B cell (primary cell): ENCODE measurements at regions not wholly inside any gene's neighbourhood (a gene's known extent, or its start where the extent isn't known, plus 50 kb on each side); places are given as distances from the start of the nearest gene placed in this dataset.

ENCODE experiments used
- ATAC-seq: fragments of 200-7000 bp; cut with Tn5 transposase; one replicate; pipeline ENCODE4 v1.10.0; 2021; ENCODE audit warnings: low read depth, mild to moderate bottlenecking, moderate number of reproducible peaks, moderate library complexity
- CTCF ChIA-PET: fragments of 350-600 bp; sonication (Branson Sonifier 250); formaldehyde crosslinking; loops from one replicate; lab custom pipeline; 2021; ENCODE audit warnings: antibody characterized with exemption, inconsistent platforms; lab: Charles Lee
- POLR2A ChIA-PET: fragments of 350-600 bp; sonication (Branson Sonifier 250); formaldehyde crosslinking; loops from one replicate; lab custom pipeline; 2021; ENCODE audit warnings: antibody characterized with exemption; lab: Charles Lee
- DNase-seq: peaks from one replicate; pipeline ENCODE4 v3.0.0; 2013
- H2AFZ ChIP-seq: 2 replicates; pipeline ENCODE4 v1.6.1; 2012; ENCODE audit warnings: mild to moderate bottlenecking, low read depth, low read length; ENCODE audit not compliant: insufficient read depth, poor library complexity, severe bottlenecking
- H3K27ac ChIP-seq, 2 donors: 1 replicate in 1 of 2; 2 replicates in 1 of 2; pipeline ENCODE4 v1.5.1; 2012 to 2013; ENCODE audit warnings: low read length in 2 of 2, mild to moderate bottlenecking in 2 of 2, moderate library complexity in 1 of 2
- H3K27me3 ChIP-seq, 4 experiments: fragments of 200-600 bp in 1 of 4; sonication (generic) in 1 of 4; replicated peaks in 1 of 4; 1 replicate in 2 of 4; 2 replicates in 2 of 4; pipeline versions ENCODE4 v1.6.1 to v1.7.0; 2013 to 2016; ENCODE audit warnings: low read length in 3 of 4, mild to moderate bottlenecking in 2 of 4, mixed read lengths in 1 of 4, moderate library complexity in 1 of 4; ENCODE audit not compliant: insufficient read depth in 4 of 4, control insufficient read depth in 3 of 4; ENCODE audit errors: control extremely low read depth in 1 of 4
- H3K36me3 ChIP-seq, 2 experiments: replicated peaks in 1 of 2; 1 replicate in 1 of 2; 2 replicates in 1 of 2; pipeline versions ENCODE4 v1.6.1 to v1.7.1; 2013; ENCODE audit warnings: low read length in 1 of 2; ENCODE audit not compliant: insufficient read depth in 2 of 2, control insufficient read depth in 1 of 2; ENCODE audit errors: control extremely low read depth in 1 of 2, extremely low read depth in 1 of 2
- H3K4me1 ChIP-seq, 2 donors: fragments of 200-600 bp in 1 of 2; sonication (generic) in 1 of 2; 1 replicate in 1 of 2; 2 replicates in 1 of 2; pipeline versions ENCODE4 v1.5.1 to v1.6.1; 2013 to 2017; ENCODE audit warnings: low read length in 2 of 2; ENCODE audit not compliant: control insufficient read depth in 2 of 2, insufficient read depth in 2 of 2
- H3K4me2 ChIP-seq: replicated peaks from 2 replicates; pipeline ENCODE3; 2012; ENCODE audit warnings: mild to moderate bottlenecking, low read depth, low read length; ENCODE audit not compliant: poor library complexity, severe bottlenecking
- H3K4me3 ChIP-seq, 5 experiments: fragments of 200-600 bp in 1 of 5; sonication (generic) in 1 of 5; 1 replicate in 3 of 5; 2 replicates in 2 of 5; pipeline versions ENCODE4 v1.5.1 to v1.7.0; 2011 to 2016; ENCODE audit warnings: low read length in 4 of 5, mild to moderate bottlenecking in 4 of 5, low read depth in 2 of 5, control low read depth in 1 of 5, moderate library complexity in 1 of 5; ENCODE audit not compliant: insufficient read depth in 1 of 5; ENCODE audit errors: control extremely low read depth in 1 of 5, extremely low read depth in 1 of 5
- H3K79me2 ChIP-seq: fragments of 200-600 bp; sonication (generic); one replicate; pipeline ENCODE4 v1.6.0; 2016; ENCODE audit warnings: low read length; ENCODE audit not compliant: control insufficient read depth, insufficient read depth
- H3K9ac ChIP-seq: fragments of 200-600 bp; sonication (generic); 2 replicates; pipeline ENCODE4 v1.6.1; 2017; ENCODE audit warnings: mild to moderate bottlenecking, low read length, moderate library complexity
- H3K9me3 ChIP-seq, 3 donors: one replicate each; pipeline versions ENCODE4 v1.6.1 to v1.7.1; 2013; ENCODE audit warnings: low read length in 2 of 3; ENCODE audit not compliant: control insufficient read depth in 2 of 3, insufficient read depth in 1 of 3; ENCODE audit errors: control extremely low read depth in 1 of 3
- H4K20me1 ChIP-seq: 2 replicates; pipeline ENCODE4 v1.6.0; 2012; ENCODE audit warnings: mild to moderate bottlenecking, low read length; ENCODE audit not compliant: insufficient read depth, control insufficient read depth, poor library complexity, severe bottlenecking
- H3K27ac Mint-ChIP-seq: one replicate; pipeline ENCODE4 v1.8.0; 2021; ENCODE audit warnings: mixed read lengths
- H3K27me3 Mint-ChIP-seq: one replicate; pipeline ENCODE4 v1.8.0; 2021; ENCODE audit warnings: mixed read lengths
- H3K4me1 Mint-ChIP-seq: one replicate; pipeline ENCODE4 v1.8.0; 2021; ENCODE audit warnings: mixed read lengths
- H3K4me3 Mint-ChIP-seq: one replicate; pipeline ENCODE4 v1.8.0; 2021; ENCODE audit warnings: mixed read lengths
- H3K9me3 Mint-ChIP-seq: one replicate; pipeline ENCODE4 v1.8.0; 2022; ENCODE audit warnings: mixed read lengths; ENCODE audit not compliant: insufficient read depth
- EZH2 ChIP-seq: IDR thresholded peaks from 2 replicates; pipeline ENCODE4 v1.6.1; 2012; ENCODE audit warnings: borderline replicate concordance, low read depth, mild to moderate bottlenecking, moderate library complexity, low read length; ENCODE audit not compliant: insufficient read depth, poor library complexity, severe bottlenecking
- WGBS: methylation state at CpG from one replicate; pipeline ENCODE4 v1.1.5; 2013; ENCODE audit warnings: missing lambda C conversion rate; ENCODE audit not compliant: insufficient coverage; 5-methylcytosine and 5-hydroxymethylcytosine counted together
- intact Hi-C: fragments of 100-400 bp; cut with micrococcal nuclease; formaldehyde crosslinking; loops from one replicate; pipeline ENCODE4 v1.10.0; 2022
- TF ChIP-seq, protein P1 (sequence below): fragments of 200-600 bp; IDR thresholded peaks from one replicate; pipeline ENCODE4 v1.8.0; 2022; ENCODE audit warnings: antibody characterized with exemption, mild to moderate bottlenecking

DNA sequence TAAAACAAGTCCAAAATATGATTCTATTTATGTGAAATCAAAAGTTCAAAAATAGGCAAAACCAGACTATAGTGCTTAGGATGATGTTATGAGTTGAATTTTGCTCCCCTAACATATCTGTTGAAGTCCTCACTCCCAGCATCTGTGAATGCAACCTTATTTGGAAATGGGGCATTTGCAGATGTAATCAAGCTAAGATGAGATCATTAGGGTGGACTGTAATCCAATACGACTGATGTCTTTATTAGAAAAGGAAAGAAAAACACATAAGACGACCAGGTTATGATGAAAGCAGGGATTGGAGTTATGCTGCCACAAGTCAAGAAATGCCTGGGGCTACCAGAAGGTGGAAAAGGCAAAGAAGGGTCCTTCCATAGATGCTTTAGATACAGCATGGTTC lies 110.5 kb upstream of the CCDC39 start:
- no peak for TF ChIP-seq EZH2
- TF ChIP-seq, protein P1, sequence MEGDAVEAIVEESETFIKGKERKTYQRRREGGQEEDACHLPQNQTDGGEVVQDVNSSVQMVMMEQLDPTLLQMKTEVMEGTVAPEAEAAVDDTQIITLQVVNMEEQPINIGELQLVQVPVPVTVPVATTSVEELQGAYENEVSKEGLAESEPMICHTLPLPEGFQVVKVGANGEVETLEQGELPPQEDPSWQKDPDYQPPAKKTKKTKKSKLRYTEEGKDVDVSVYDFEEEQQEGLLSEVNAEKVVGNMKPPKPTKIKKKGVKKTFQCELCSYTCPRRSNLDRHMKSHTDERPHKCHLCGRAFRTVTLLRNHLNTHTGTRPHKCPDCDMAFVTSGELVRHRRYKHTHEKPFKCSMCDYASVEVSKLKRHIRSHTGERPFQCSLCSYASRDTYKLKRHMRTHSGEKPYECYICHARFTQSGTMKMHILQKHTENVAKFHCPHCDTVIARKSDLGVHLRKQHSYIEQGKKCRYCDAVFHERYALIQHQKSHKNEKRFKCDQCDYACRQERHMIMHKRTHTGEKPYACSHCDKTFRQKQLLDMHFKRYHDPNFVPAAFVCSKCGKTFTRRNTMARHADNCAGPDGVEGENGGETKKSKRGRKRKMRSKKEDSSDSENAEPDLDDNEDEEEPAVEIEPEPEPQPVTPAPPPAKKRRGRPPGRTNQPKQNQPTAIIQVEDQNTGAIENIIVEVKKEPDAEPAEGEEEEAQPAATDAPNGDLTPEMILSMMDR, result no peak
- DNase-seq (no peak), ATAC-seq (no peak)
- H3K4me1 Mint-ChIP-seq, result no peaks in the 10 kb centered on the region
- no peaks in the 10 kb centered on the region for H3K9me3 ChIP-seq
- H3K9me3 Mint-ChIP-seq, result no peaks in the 10 kb centered on the region
- no peaks in the 10 kb centered on the region for H3K27me3 Mint-ChIP-seq
- WGBS, result 100% methylated on average over 1 of the region's 2 CpGs
- no peaks in the 10 kb centered on the region for H3K4me1 ChIP-seq
- H3K9ac ChIP-seq, result no peak overlapping the region
- H3K27ac Mint-ChIP-seq, result no peak overlapping the region
- intact Hi-C loops, result no loop called here
- no peak overlapping the region for H3K27ac ChIP-seq
- ChIA-PET POLR2A (no interaction called here), CTCF (no interaction called here)
- no peak overlapping the region for H2AFZ ChIP-seq
- no peak overlapping the region for H3K4me3 ChIP-seq
- no peaks in the 10 kb centered on the region for H3K36me3 ChIP-seq
- no peaks in the 10 kb centered on the region for H4K20me1 ChIP-seq
- no peak overlapping the region for H3K4me3 Mint-ChIP-seq
- no peaks in the 10 kb centered on the region for H3K27me3 ChIP-seq
- no peaks in the 10 kb centered on the region for H3K79me2 ChIP-seq
- no peak overlapping the region for H3K4me2 ChIP-seq

DNA sequence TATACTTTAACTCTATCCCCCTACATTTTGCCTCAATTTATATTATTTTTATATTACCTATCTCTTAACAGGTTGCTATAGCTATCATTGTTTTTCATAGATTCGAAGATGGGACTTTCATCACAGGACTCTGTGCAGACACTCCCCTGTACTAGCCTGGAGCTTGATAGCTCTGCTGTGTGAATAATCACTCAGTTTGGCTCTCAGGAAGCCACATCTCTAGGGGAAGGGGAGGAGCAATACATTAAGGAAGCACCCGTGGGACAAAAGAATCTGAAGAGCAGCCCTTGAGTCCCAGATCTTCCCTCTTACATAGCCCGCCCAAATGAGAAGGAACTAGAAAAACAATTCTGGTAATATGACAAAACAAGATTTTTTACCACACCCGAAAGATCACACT lies 114.3 kb upstream of the FXR1 start:
- POLR2A ChIA-PET, result no interaction called here

More for the DNA sequence above, 114.3 kb upstream of the FXR1 start:
- H3K4me3 ChIP-seq, result no peak overlapping the region
- no peaks in the 10 kb centered on the region for H3K4me1 ChIP-seq
- no peaks in the 10 kb centered on the region for H4K20me1 ChIP-seq
- CTCF ChIA-PET, result no interaction called here
- no peak overlapping the region for H3K27ac ChIP-seq
- Mint-ChIP-seq H3K27ac (no peak overlapping the region), H3K9me3 (no peaks in the 10 kb centered on the region), H3K27me3 (peaks cover 5% of the 10 kb centered on the region), H3K4me3 (no peak overlapping the region), H3K4me1 (no peaks in the 10 kb centered on the region)
- H2AFZ ChIP-seq, result no peak overlapping the region
- no peak overlapping the region for H3K4me2 ChIP-seq
- no peaks in the 10 kb centered on the region for H3K36me3 ChIP-seq
- no peaks in the 10 kb centered on the region for H3K9me3 ChIP-seq
- WGBS, result 67% methylated on average over 1 of the region's 4 CpGs
- no peak for TF ChIP-seq EZH2
- TF ChIP-seq, protein P1, result no peak
- DNase-seq (no peak), ATAC-seq (no peak)
- no peaks in the 10 kb centered on the region for H3K79me2 ChIP-seq
- no peaks in the 10 kb centered on the region for H3K27me3 ChIP-seq
- H3K9ac ChIP-seq, result no peak overlapping the region
- intact Hi-C loops, result no loop called here
